MM.1S (cell line): ENCODE measurements at regions not wholly inside any gene's neighbourhood (a gene's known extent, or its start where the extent isn't known, plus 50 kb on each side); places are given as distances from the start of the nearest gene placed in this dataset.

Experiments
- DNase-seq: peaks from one replicate; pipeline ENCODE4 v3.0.0-alpha.2; 2015
- H2AFZ ChIP-seq: fragments of 300-600 bp; sonication (generic); 2 replicates; pipeline ENCODE4 v1.6.0; 2016; ENCODE audit warnings: antibody characterized with exemption, low read length
- H3F3A ChIP-seq: fragments of 300-600 bp; sonication (generic); 2 replicates; pipeline ENCODE4 v1.6.1; 2016; ENCODE audit warnings: mild to moderate bottlenecking, antibody characterized with exemption, low read length, moderate library complexity, mixed read lengths; ENCODE audit not compliant: insufficient read depth
- H3K27ac ChIP-seq: fragments of 300-600 bp; sonication (generic); 2 replicates; pipeline ENCODE4 v1.5.1; 2016; ENCODE audit warnings: mild to moderate bottlenecking, low read length
- H3K27me3 ChIP-seq: fragments of 300-600 bp; sonication (generic); replicated peaks from 2 replicates; pipeline ENCODE4 v1.6.0; 2016; ENCODE audit warnings: low read length; ENCODE audit not compliant: insufficient read depth
- H3K36me3 ChIP-seq: fragments of 300-600 bp; sonication (generic); replicated peaks from 2 replicates; pipeline ENCODE4 v1.6.1; 2016; ENCODE audit warnings: mild to moderate bottlenecking, low read length, mixed read lengths; ENCODE audit not compliant: insufficient read depth
- H3K4me1 ChIP-seq: fragments of 300-600 bp; sonication (generic); 2 replicates; pipeline ENCODE4 v1.6.1; 2016; ENCODE audit warnings: low read length, mixed read lengths
- H3K4me2 ChIP-seq: fragments of 300-600 bp; sonication (generic); 2 replicates; pipeline ENCODE4 v1.6.0; 2016; ENCODE audit warnings: low read depth, low read length
- H3K4me3 ChIP-seq: fragments of 300-600 bp; sonication (generic); 2 replicates; pipeline ENCODE4 v1.5.1; 2016; ENCODE audit warnings: low read length, mixed read lengths
- H3K79me2 ChIP-seq: fragments of 300-600 bp; sonication (generic); 2 replicates; pipeline ENCODE4 v1.6.1; 2016; ENCODE audit warnings: mixed run types, low read length, mixed read lengths
- H3K9ac ChIP-seq: fragments of 300-600 bp; sonication (generic); 2 replicates; pipeline ENCODE4 v1.6.1; 2016; ENCODE audit warnings: low read length, mixed read lengths
- H3K9me2 ChIP-seq: fragments of 300-600 bp; sonication (generic); replicated peaks from 2 replicates; pipeline ENCODE4 v1.6.1; 2016; ENCODE audit warnings: mild to moderate bottlenecking, low read length, mixed read lengths; ENCODE audit not compliant: insufficient read depth
- H3K9me3 ChIP-seq: fragments of 300-600 bp; sonication (generic); replicated peaks from 2 replicates; pipeline ENCODE4 v1.6.1; 2016; ENCODE audit warnings: mild to moderate bottlenecking, low read length, mixed read lengths; ENCODE audit not compliant: insufficient read depth
- H4K20me1 ChIP-seq: fragments of 300-600 bp; sonication (generic); 2 replicates; pipeline ENCODE4 v1.6.1; 2016; ENCODE audit warnings: mild to moderate bottlenecking, low read length, moderate library complexity, mixed read lengths; ENCODE audit not compliant: insufficient read depth
- CTCF ChIP-seq: fragments of 300-600 bp; sonication (generic); IDR thresholded peaks from 2 replicates; pipeline ENCODE4 v1.5.1; 2016; ENCODE audit warnings: antibody characterized with exemption, low read length, mixed read lengths
- EZH2 ChIP-seq: fragments of 300-600 bp; sonication (generic); optimal IDR thresholded peaks from 2 replicates; pipeline ENCODE3; 2017; ENCODE audit warnings: low read depth, mild to moderate bottlenecking, antibody characterized with exemption, low read length, mixed read lengths
- EZH2phosphoT487 ChIP-seq: fragments of 300-600 bp; sonication (generic); IDR thresholded peaks from 2 replicates; pipeline ENCODE4 v1.6.1; 2018; ENCODE audit warnings: antibody characterized with exemption, low read length

GRCh38 chr11:106507645-106508306 lies 430.3 kb downstream of the AASDHPPT start:
- Histone ChIP-seq H3F3A (no peaks in the 10 kb centered on the region), H3K4me3 (no peak overlapping the region), H3K27ac (no peak overlapping the region), H3K4me1 (no peaks in the 10 kb centered on the region), H3K79me2 (no peaks in the 10 kb centered on the region), H3K9me2 (no peaks in the 10 kb centered on the region), H3K4me2 (no peak overlapping the region), H4K20me1 (no peaks in the 10 kb centered on the region), H3K9me3 (no peaks in the 10 kb centered on the region), H3K36me3 (no peaks in the 10 kb centered on the region), H3K9ac (no peak overlapping the region), H3K27me3 (no peaks in the 10 kb centered on the region), H2AFZ (no peak overlapping the region)
- DNase-seq: peak; percentile 55
- no peak for TF ChIP-seq EZH2phosphoT487
- TF ChIP-seq CTCF: no peak
- no peak for TF ChIP-seq EZH2

GRCh38 chr11:106514706-106515105 lies 437.2 kb downstream of the AASDHPPT start:
- DNase-seq: no peak
- no peak for TF ChIP-seq EZH2
- no peak for TF ChIP-seq EZH2phosphoT487
- no peak for TF ChIP-seq CTCF
- no peaks in the 10 kb centered on the region for H3K79me2 ChIP-seq
- no peak overlapping the region for H3K27ac ChIP-seq
- H3K4me1 ChIP-seq: no peaks in the 10 kb centered on the region
- no peaks in the 10 kb centered on the region for H4K20me1 ChIP-seq
- no peaks in the 10 kb centered on the region for H3K9me2 ChIP-seq
- no peak overlapping the region for H3K9ac ChIP-seq
- no peak overlapping the region for H2AFZ ChIP-seq
- no peaks in the 10 kb centered on the region for H3F3A ChIP-seq
- H3K4me3 ChIP-seq: no peak overlapping the region
- no peaks in the 10 kb centered on the region for H3K27me3 ChIP-seq
- H3K36me3 ChIP-seq: no peaks in the 10 kb centered on the region
- no peaks in the 10 kb centered on the region for H3K9me3 ChIP-seq
- H3K4me2 ChIP-seq: no peak overlapping the region

GRCh38 chr11:106517426-106517825 lies 440.0 kb downstream of the AASDHPPT start:
- no peak for DNase-seq
- Histone ChIP-seq H2AFZ (no peak overlapping the region), H3K9ac (no peak overlapping the region), H3K79me2 (no peaks in the 10 kb centered on the region), H3K4me1 (no peaks in the 10 kb centered on the region), H3K27me3 (no peaks in the 10 kb centered on the region), H3K9me3 (no peaks in the 10 kb centered on the region), H3K27ac (no peak overlapping the region), H3K36me3 (no peaks in the 10 kb centered on the region), H3F3A (no peaks in the 10 kb centered on the region), H3K9me2 (no peaks in the 10 kb centered on the region), H3K4me3 (no peak overlapping the region), H4K20me1 (no peaks in the 10 kb centered on the region), H3K4me2 (no peak overlapping the region)
- TF ChIP-seq EZH2: no peak
- TF ChIP-seq CTCF: no peak
- TF ChIP-seq EZH2phosphoT487: no peak
